ENCODE measurements at regions not wholly inside any gene's neighbourhood (a gene's known extent, or its start where the extent isn't known, plus 50 kb on each side); places are given as distances from the start of the nearest gene placed in this dataset.
"Not testable (repeated sequence)": the region's sequence is repeated elsewhere in the genome, so short reads cannot be mapped to it uniquely, and the experiment has no call there.

GRCh38 chr15:32276200-32276830 lies 126.8 kb downstream of the GOLGA8K start:
- not testable (repeated sequence) for TF ChIP-seq CTCF (IDR thresholded peaks at IDR 0.05 in 2 of 3, conservative IDR thresholded peaks at IDR 0.05 in 1 of 3; ENCODE audit: borderline replicate concordance in 1 of 3, insufficient read depth in 1 of 3, low read depth in 2 of 3, low read length in 2 of 3); SP1 (IDR thresholded peaks at IDR 0.05; ENCODE audit: low read depth)

Measured in HCT116 (cell line).